CD14-positive monocyte (primary cell): ENCODE measurements at regions not wholly inside any gene's neighbourhood (a gene's known extent, or its start where the extent isn't known, plus 50 kb on each side); places are given as distances from the start of the nearest gene placed in this dataset.
A peak's percentile ranks its signal among the peaks of the same experiment; 100 is the strongest.

Source experiments
- DNase-seq, 3 donors: peaks; one replicate each; pipeline ENCODE4 v3.0.0-alpha.2; 2011 to 2022
- H2AFZ ChIP-seq: 2 replicates; pipeline ENCODE4 v1.6.0; 2012; ENCODE audit warnings: mild to moderate bottlenecking, low read depth, low read length, inconsistent platforms; ENCODE audit not compliant: insufficient read depth, poor library complexity, severe bottlenecking
- H3K27ac ChIP-seq, 2 donors: 1 replicate in 1 of 2; 2 replicates in 1 of 2; pipeline ENCODE4 v1.5.1; 2012 to 2013; ENCODE audit warnings: low read length in 2 of 2, control low read depth in 1 of 2, inconsistent platforms in 1 of 2, low read depth in 1 of 2, mild to moderate bottlenecking in 1 of 2
- H3K27me3 ChIP-seq, 2 donors: one replicate each; pipeline versions ENCODE4 v1.6.0 to v1.6.1; 2011 to 2013; ENCODE audit warnings: low read length in 2 of 2; ENCODE audit not compliant: control insufficient read depth in 2 of 2, insufficient read depth in 2 of 2
- H3K36me3 ChIP-seq, 2 donors: replicated peaks in 1 of 2; 1 replicate in 1 of 2; 2 replicates in 1 of 2; pipeline versions ENCODE4 v1.5.1 to v1.6.1; 2012 to 2013; ENCODE audit warnings: low read length in 2 of 2, control low read depth in 1 of 2, inconsistent platforms in 1 of 2, mild to moderate bottlenecking in 1 of 2; ENCODE audit not compliant: insufficient read depth in 2 of 2, control insufficient read depth in 1 of 2
- H3K4me1 ChIP-seq, 2 donors: 1 replicate in 1 of 2; 2 replicates in 1 of 2; pipeline versions ENCODE4 v1.5.1 to v1.6.1; 2012 to 2013; ENCODE audit warnings: low read length in 2 of 2, control low read depth in 1 of 2, inconsistent platforms in 1 of 2, mild to moderate bottlenecking in 1 of 2, moderate library complexity in 1 of 2; ENCODE audit not compliant: insufficient read depth in 2 of 2, control insufficient read depth in 1 of 2
- H3K4me2 ChIP-seq: replicated peaks from 2 replicates; pipeline ENCODE3; 2012; ENCODE audit warnings: low read length, moderate library complexity, mild to moderate bottlenecking; ENCODE audit not compliant: poor library complexity, severe bottlenecking; ENCODE audit errors: extremely low read depth
- H3K4me3 ChIP-seq, 3 experiments: fragments of 200-600 bp in 1 of 3; sonication (generic) in 1 of 3; replicated peaks in 1 of 3; 1 replicate in 2 of 3; 2 replicates in 1 of 3; pipeline ENCODE4 v1.5.1; 2011 to 2013; ENCODE audit warnings: low read length in 3 of 3, mild to moderate bottlenecking in 3 of 3, control low read depth in 2 of 3, low read depth in 2 of 3, inconsistent platforms in 1 of 3, moderate library complexity in 1 of 3
- H3K79me2 ChIP-seq: 2 replicates; pipeline ENCODE4 v1.6.0; 2012; ENCODE audit warnings: mild to moderate bottlenecking, control low read depth, inconsistent platforms, low read length, moderate library complexity; ENCODE audit not compliant: insufficient read depth
- H3K9ac ChIP-seq: 2 replicates; pipeline ENCODE4 v1.6.0; 2017; ENCODE audit warnings: low read length, mild to moderate bottlenecking; ENCODE audit not compliant: insufficient read depth, poor library complexity, severe bottlenecking
- H3K9me3 ChIP-seq, 2 donors: replicated peaks in 1 of 2; 1 replicate in 1 of 2; 2 replicates in 1 of 2; pipeline versions ENCODE4 v1.5.1 to v1.6.1; 2012 to 2013; ENCODE audit warnings: low read length in 2 of 2, control low read depth in 1 of 2; ENCODE audit not compliant: control insufficient read depth in 1 of 2, insufficient read depth in 1 of 2
- H4K20me1 ChIP-seq: 2 replicates; pipeline ENCODE4 v1.6.0; 2012; ENCODE audit warnings: mild to moderate bottlenecking, low read length, control low read depth, moderate library complexity; ENCODE audit not compliant: insufficient read depth
- H3K27ac Mint-ChIP-seq, 7 donors: one replicate each; pipeline ENCODE4 v1.8.0; 2020; ENCODE audit warnings: mild to moderate bottlenecking in 7 of 7, mixed read lengths in 7 of 7, moderate library complexity in 6 of 7, inconsistent platforms in 2 of 7
- H3K27me3 Mint-ChIP-seq, 3 donors: one replicate each; pipeline ENCODE4 v1.8.0; 2021 to 2022; ENCODE audit warnings: low read depth in 3 of 3, mild to moderate bottlenecking in 3 of 3, mixed read lengths in 3 of 3, moderate library complexity in 3 of 3, inconsistent platforms in 1 of 3
- H3K36me3 Mint-ChIP-seq, 2 donors: one replicate each; pipeline ENCODE4 v1.8.0; 2020; ENCODE audit warnings: mixed read lengths in 2 of 2, inconsistent platforms in 1 of 2, mild to moderate bottlenecking in 1 of 2
- H3K4me1 Mint-ChIP-seq: one replicate; pipeline ENCODE4 v1.8.0; 2020; ENCODE audit warnings: mild to moderate bottlenecking, mixed read lengths
- H3K4me3 Mint-ChIP-seq, 2 donors: one replicate each; pipeline ENCODE4 v1.8.0; 2020; ENCODE audit warnings: mild to moderate bottlenecking in 2 of 2, mixed read lengths in 2 of 2, moderate library complexity in 1 of 2
- H3K9me3 Mint-ChIP-seq, 7 donors: one replicate each; pipeline ENCODE4 v1.8.0; 2020 to 2022; ENCODE audit warnings: mixed read lengths in 7 of 7, mild to moderate bottlenecking in 6 of 7, moderate library complexity in 6 of 7, inconsistent platforms in 2 of 7
- CTCF ChIP-seq: fragments of 200-600 bp; IDR thresholded peaks from one replicate; pipeline ENCODE4 v1.8.0; 2022; ENCODE audit warnings: antibody characterized with exemption, mild to moderate bottlenecking
- WGBS: methylation state at CpG from one replicate; pipeline ENCODE4 v1.1.5; 2013; ENCODE audit warnings: missing lambda C conversion rate; ENCODE audit not compliant: insufficient coverage; 5-methylcytosine and 5-hydroxymethylcytosine counted together
- intact Hi-C, 2 donors: fragments of 100-400 bp; cut with micrococcal nuclease; formaldehyde crosslinking; loops; one replicate each; pipeline versions ENCODE4 v1.15.0 to v1.15.1; 2023

DNA sequence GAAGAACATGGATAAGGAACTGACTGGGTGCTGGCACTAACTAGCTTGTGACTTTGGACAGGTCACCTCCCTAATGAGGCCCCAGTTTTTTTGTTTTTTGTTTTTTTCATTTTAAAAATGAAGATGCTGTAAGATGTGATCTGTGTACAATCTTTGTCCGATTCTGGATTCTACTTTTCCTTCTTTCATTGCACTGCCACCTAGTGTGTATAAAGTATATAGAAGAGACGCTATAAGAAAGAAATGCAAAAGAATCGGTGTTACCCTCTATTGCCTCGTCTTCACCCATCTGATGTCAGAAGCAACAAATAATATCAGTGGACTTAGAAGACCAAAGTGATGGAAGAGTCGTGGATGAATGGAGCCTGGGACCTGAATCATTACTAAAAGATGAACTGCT is 58.6 kb upstream of the P2RY10 start:
- H3K27ac ChIP-seq: no peak overlapping the region
- H3K9ac ChIP-seq: no peak overlapping the region
- H3K27me3 ChIP-seq: no peaks in the 10 kb centered on the region
- Mint-ChIP-seq H3K4me3 (no peak overlapping the region), H3K9me3 (peaks cover 0 to 2% (median 0%) of the 10 kb centered on the region in 7 donors), H3K27me3 (peaks cover 0 to 2% (median 0%) of the 10 kb centered on the region in 3 donors), H3K36me3 (no peaks in the 10 kb centered on the region), H3K4me1 (peaks cover 6% of the 10 kb centered on the region), H3K27ac (no peak overlapping the region)
- no peak overlapping the region for H3K4me2 ChIP-seq
- H3K36me3 ChIP-seq: no peaks in the 10 kb centered on the region
- peak; percentile 16 for TF ChIP-seq CTCF
- no peak overlapping the region for H3K4me3 ChIP-seq
- no peak for DNase-seq
- no peaks in the 10 kb centered on the region for H3K9me3 ChIP-seq
- no peaks in the 10 kb centered on the region for H3K4me1 ChIP-seq
- intact Hi-C loops: no loop called here
- no peaks in the 10 kb centered on the region for H3K79me2 ChIP-seq
- H2AFZ ChIP-seq: no peak overlapping the region
- H4K20me1 ChIP-seq: no peaks in the 10 kb centered on the region
- WGBS: no CpG with 5 or more reads among the region's 5 CpGs
